NCI-H460 (cell line): ENCODE measurements at regions not wholly inside any gene's neighbourhood (a gene's known extent, or its start where the extent isn't known, plus 50 kb on each side); places are given as distances from the start of the nearest gene placed in this dataset.

Source experiments
- DNase-seq: peaks from one replicate; pipeline ENCODE4 v3.0.0-alpha.2; 2016; ENCODE audit warnings: low read depth; ENCODE audit errors: extremely low read depth

DNA sequence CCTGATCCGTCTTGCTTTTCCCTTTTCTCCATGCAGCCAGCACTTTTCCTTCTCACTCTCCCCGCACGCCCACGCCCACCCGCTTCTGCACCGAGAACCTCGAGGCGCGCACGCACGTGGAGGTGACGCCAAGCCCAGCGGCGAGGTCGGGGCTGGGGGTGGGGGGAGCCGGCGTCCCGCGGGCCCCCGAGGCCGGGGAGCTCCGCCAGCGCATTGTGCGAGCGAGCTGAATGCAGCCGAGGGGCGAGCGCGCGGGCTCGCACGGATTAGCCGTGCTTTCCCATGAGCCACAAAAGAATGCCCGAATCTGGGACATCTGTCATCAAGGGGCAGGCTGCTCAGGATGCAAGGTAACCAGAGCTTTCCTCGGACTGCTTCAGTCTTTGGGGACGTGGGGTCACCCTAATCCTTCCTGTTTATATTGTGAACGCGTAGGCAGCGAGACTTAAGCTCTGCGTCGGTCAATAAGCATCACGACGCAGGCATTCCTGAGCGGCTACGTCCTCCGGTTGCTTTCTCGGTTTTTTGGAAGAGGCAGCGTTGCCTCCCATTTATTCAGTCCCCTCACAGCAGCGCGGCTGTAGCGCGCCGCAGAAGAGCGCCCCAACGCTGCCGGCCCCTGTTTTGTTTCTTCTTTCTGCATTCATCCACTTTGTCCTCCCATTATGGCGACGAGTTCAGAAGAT lies 67.3 kb upstream of the AKT3 start:
- DNase-seq: no peak

DNA sequence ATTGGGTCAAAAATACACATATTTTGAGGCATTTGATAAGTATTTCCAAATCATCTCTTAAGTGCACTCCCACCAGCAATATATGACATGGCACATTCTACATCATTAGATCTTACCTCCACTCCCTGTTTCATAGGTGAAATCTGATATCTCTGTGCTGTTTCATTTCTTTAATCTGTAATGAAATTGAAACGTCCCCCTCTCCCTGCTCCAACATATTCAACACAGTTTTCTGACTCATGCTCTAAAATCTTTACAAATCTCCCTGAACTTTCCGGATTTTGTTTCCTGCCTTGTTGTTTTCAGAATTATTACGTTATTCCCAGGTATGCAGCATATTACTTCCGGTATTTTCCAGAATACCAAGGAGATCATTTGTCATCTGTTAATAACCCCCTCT lies 66.1 kb upstream of the AKT3 start:
- no peak for DNase-seq

DNA sequence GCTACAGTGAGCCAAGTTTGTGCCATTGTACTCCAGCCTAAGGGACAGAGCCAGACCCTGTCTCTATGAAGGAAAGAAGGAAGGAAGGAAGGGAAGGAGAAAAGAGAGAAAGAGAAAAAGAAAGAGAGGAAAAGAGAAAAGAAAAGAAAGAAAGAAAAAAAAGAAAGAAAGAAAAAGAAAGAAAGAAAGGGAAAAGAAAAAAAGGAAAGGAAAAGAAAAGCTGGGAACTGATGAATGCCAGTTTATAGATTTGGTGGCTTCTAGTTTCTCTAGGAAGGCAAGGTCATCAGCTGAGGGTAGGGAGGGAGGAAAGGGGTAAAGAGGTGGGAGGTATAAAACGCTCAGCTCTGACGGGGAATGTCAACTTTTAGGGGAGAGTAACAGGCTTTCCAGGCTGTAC lies 62.3 kb upstream of the AKT3 start:
- no peak for DNase-seq

DNA sequence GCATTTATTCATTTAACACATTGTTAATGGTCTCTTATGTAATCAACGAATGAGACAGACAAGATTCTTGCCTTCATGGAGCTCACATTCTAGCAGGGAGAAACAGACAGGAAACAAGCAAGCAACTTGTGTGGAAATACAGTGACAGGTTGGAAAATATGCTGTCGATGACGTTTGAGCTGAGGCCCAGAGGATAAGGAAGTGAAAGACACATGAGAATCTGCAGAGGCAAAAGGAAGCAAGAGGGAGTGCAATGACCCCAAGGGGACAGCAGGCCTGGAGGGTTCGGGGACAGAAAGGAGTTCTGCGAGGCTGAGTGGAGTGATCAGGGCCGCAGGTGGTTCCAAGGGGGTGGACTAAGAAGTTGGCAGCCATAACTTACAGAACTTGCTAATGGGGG lies 60.6 kb upstream of the AKT3 start:
- no peak for DNase-seq

DNA sequence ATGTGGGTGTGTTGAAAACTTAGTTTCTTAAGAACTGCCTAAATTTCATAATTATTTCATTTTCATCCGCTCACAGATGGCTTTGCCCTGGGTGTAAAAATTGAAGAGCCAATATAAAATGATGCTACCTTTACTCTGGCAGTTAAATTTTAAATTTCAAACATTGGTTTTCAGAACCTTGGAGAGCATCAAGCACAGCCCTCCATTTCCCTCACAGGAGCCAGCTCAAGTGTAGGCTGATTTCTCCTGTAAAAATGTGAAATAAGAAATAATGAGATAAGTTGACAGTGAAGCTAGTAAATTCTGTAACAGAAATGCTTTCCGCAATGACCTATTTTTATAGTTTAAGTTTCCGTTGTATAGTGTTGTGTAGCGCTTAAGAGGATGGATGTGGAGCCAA lies 53.9 kb upstream of the AKT3 start:
- DNase-seq: no peak

DNA sequence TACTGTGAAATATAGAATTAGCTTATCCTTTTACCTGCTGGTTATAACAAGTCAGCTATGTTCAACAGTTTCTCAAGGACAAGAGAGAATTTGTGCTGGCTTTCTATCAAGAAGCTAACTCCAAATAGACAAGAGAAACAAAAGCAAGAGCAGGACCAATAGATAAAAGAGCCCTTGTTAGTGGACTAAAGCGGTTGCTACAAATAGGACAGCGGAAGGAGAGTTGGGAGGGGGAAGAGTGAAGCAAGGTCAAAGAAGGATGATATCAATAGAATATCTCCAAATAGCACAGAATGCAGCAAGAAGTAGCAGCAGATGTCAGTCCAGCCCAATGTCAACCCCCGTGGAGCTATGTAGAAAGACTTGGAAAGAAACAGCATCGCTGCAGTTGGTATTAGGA lies 53.0 kb upstream of the AKT3 start:
- DNase-seq: no peak

DNA sequence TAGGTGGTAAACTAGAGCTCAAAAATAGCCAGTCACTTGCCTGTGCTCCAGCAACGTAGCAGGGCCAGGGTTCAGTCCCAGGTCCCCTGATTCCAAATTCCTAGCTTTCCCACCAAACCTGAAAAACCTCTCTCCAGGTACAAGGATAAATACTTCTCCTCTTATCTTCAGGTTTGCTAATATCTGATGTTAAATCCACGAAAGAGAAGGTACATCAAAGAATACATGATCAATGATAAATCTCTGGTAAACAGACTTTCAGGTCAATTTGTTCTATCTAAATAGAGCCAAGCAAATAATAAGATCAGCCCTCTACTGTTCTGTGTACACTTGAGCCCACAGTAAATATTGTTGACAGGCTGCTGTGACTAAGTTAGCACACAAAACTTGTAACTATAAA lies 52.1 kb upstream of the AKT3 start:
- DNase-seq: no peak
